ENCODE measurements at regions not wholly inside any gene's neighbourhood (a gene's known extent, or its start where the extent isn't known, plus 50 kb on each side); places are given as distances from the start of the nearest gene placed in this dataset.

DNA sequence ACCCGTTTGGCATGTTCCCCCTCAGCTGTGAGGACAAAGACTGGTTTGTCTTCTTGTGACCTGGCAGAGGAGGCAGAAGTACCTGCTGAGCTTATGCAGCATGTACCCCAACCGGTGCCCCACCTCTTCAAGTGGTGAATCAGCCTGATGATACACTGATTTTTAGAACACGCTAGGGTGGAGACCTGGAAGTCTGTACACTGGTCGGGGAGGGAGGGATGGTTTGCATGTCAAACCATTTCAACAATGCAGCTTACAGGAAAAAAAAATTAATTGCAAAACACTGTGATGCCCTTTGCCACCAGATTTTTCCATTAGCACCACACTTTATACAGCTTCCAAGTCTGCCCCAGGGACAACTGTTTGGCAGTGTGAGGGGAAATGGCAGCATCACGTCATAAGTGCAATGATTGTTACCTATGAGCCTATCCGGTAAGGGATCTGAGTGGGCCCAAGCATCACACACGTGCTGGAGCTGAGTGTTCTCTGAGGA lies 155.1 kb upstream of the DMRT1 start:
- intact Hi-C loops (cut with DNase I) = loop anchor here (5.0 kb wide), 1 partner anchor 56 kb away; no protein-coding TSS in a partner anchor
- Histone ChIP-seq H3K27ac (peak overlapping the region; percentile 64 to 65), H3K27me3 (replicated peaks; ENCODE audit: insufficient read depth) (no peaks in the 10 kb centered on the region), H3K9me3 (no peaks in the 10 kb centered on the region), H3K4me1 (replicated peaks) (peaks cover 9% of the 10 kb centered on the region), H3K36me3 (no peaks in the 10 kb centered on the region), H3K4me3 (no peak overlapping the region)
- TF ChIP-seq POLR2A (IDR thresholded peaks at IDR 0.05) = peak; percentile 30
- no peak for TF ChIP-seq POLR2AphosphoS5 (IDR thresholded peaks at IDR 0.05)
- DNase-seq (ENCODE audit: low spot score) = peak; percentile 56
- 30% methylated on average over 7 of the region's 7 CpGs for WGBS

DNA sequence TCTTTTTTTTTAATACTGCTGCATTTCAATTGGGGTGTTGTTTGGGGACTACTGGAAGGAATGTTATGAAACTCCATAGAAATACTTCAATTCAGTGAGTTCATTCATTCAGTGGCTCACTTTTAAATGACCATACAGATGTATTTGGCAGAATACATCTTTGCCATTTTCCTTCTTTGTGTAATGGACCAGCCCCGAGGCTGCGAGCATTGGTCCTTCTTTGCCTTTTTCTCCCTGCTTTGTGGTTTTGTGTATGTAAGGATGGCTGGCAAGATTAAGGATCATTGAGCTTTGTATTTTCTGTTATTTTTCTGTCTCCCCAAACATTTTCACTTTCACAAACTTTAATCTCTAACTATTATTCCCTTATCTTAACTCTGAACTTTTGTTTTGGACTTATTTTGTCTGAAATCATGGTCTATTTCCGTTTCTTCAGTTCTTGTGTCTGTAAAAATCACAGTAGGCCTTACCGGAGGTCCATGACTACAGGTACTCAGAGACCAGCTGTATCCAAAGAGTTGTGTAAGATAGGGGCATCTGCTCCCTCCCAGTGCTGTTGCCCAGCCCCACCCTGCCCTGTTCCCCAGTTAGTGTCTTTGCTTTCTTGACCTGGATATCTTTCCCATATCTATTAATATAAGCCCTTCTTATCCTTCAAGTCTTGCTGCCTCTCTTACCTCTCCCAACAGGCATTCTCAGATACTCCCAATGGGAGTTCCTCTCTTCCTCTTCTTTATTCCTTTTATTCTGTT lies 154.3 kb upstream of the DMRT1 start:
- peaks cover 10% of the 10 kb centered on the region for H3K4me1 ChIP-seq (replicated peaks)
- peak overlapping the region; percentile 64 to 65 for H3K27ac ChIP-seq

DNA sequence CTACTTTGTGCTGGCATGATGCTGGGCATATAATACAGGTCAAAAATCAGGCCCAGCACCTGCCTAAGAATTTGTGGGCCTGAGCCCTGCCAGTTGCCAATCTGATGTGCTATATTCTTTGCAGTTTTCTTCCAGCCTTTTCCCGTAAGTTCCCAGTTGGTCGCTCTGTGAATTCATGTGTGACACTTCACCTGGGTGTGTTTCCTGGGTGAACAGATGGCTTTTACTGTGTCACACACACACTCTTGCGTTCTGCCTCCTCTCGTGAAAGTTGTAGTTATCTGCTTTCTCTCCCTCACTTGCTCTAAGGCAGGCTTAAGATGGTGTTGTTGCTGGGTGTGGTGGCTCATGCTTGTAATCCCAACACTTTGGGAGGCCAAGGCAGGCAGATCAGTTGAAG lies 153.5 kb upstream of the DMRT1 start:
- no peak for TF ChIP-seq POLR2AphosphoS5 (IDR thresholded peaks at IDR 0.05)
- TF ChIP-seq, protein P1, sequence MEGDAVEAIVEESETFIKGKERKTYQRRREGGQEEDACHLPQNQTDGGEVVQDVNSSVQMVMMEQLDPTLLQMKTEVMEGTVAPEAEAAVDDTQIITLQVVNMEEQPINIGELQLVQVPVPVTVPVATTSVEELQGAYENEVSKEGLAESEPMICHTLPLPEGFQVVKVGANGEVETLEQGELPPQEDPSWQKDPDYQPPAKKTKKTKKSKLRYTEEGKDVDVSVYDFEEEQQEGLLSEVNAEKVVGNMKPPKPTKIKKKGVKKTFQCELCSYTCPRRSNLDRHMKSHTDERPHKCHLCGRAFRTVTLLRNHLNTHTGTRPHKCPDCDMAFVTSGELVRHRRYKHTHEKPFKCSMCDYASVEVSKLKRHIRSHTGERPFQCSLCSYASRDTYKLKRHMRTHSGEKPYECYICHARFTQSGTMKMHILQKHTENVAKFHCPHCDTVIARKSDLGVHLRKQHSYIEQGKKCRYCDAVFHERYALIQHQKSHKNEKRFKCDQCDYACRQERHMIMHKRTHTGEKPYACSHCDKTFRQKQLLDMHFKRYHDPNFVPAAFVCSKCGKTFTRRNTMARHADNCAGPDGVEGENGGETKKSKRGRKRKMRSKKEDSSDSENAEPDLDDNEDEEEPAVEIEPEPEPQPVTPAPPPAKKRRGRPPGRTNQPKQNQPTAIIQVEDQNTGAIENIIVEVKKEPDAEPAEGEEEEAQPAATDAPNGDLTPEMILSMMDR (IDR thresholded peaks at IDR 0.05) = no peak
- TF ChIP-seq POLR2A (IDR thresholded peaks at IDR 0.05) = no peak
- no peak overlapping the region for H3K4me3 ChIP-seq

More for the DNA sequence above, 154.3 kb upstream of the DMRT1 start:
- TF ChIP-seq, protein P1 (IDR thresholded peaks at IDR 0.05) = no peak
- no peak for TF ChIP-seq POLR2AphosphoS5 (IDR thresholded peaks at IDR 0.05)
- no peak for TF ChIP-seq POLR2A (IDR thresholded peaks at IDR 0.05)
- no peak for DNase-seq (ENCODE audit: low spot score)
- no peaks in the 10 kb centered on the region for H3K9me3 ChIP-seq
- H3K27me3 ChIP-seq (replicated peaks; ENCODE audit: insufficient read depth) = no peaks in the 10 kb centered on the region
- 96% methylated on average over 4 of the region's 4 CpGs for whole genome bisulfite sequencing
- H3K4me3 ChIP-seq = no peak overlapping the region
- no peaks in the 10 kb centered on the region for H3K36me3 ChIP-seq
- intact Hi-C loops (cut with DNase I) = loop anchor here (5.0 kb wide), 1 partner anchor 55 kb away; no protein-coding TSS in a partner anchor

DNA sequence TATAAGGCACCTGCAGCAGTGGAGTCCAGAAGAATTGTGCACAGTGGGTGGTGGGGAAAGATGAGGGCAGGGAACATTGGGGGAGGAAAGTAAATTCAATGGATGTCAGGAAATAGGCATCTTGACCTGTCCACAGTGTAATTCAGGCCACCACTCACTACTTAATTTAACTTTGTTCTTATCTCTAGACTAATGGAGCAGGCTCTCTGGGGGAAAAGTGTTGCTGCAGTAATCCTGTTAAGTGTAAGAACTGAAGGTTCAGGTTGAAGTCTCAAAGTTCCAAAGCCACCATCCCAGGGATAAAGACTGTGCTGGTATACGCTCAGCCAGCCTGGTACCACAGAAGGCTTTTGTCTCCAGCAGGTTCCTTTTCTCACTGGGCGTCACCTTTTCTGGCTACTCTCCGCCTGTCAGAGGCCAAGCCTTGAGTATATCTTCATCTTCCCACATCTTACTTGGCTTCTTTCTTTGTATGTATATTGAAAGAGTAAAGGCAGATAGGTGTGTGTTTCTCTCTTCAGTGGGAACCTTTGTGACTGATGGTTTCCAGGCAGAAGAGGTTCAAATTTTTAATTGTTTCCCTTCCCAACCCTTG lies 150.9 kb upstream of the DMRT1 start:
- TF ChIP-seq, protein P1 (IDR thresholded peaks at IDR 0.05) = no peak
- no peak for TF ChIP-seq POLR2AphosphoS5 (IDR thresholded peaks at IDR 0.05)
- WGBS = 55% methylated on average over 3 of the region's 3 CpGs
- DNase-seq (ENCODE audit: low spot score) = no peak
- no peaks in the 10 kb centered on the region for H3K27me3 ChIP-seq (replicated peaks; ENCODE audit: insufficient read depth)
- H3K9me3 ChIP-seq = no peaks in the 10 kb centered on the region
- no peak overlapping the region for H3K4me3 ChIP-seq
- H3K27ac ChIP-seq = peak overlapping the region; percentile 82 to 84
- intact Hi-C loops (cut with DNase I) = no loop called here
- peaks cover 25% of the 10 kb centered on the region for H3K4me1 ChIP-seq (replicated peaks)
- no peaks in the 10 kb centered on the region for H3K36me3 ChIP-seq

More for the DNA sequence above, 153.5 kb upstream of the DMRT1 start:
- WGBS = 88% methylated on average over 4 of the region's 4 CpGs
- H3K36me3 ChIP-seq = no peaks in the 10 kb centered on the region
- no peaks in the 10 kb centered on the region for H3K27me3 ChIP-seq (replicated peaks; ENCODE audit: insufficient read depth)
- no peak for DNase-seq (ENCODE audit: low spot score)
- no peaks in the 10 kb centered on the region for H3K9me3 ChIP-seq
- H3K27ac ChIP-seq = no peak overlapping the region
- peaks cover 12% of the 10 kb centered on the region for H3K4me1 ChIP-seq (replicated peaks)
- intact Hi-C loops (cut with DNase I) = loop anchor here (5.0 kb wide), 1 partner anchor 54 kb away; no protein-coding TSS in a partner anchor

DNA sequence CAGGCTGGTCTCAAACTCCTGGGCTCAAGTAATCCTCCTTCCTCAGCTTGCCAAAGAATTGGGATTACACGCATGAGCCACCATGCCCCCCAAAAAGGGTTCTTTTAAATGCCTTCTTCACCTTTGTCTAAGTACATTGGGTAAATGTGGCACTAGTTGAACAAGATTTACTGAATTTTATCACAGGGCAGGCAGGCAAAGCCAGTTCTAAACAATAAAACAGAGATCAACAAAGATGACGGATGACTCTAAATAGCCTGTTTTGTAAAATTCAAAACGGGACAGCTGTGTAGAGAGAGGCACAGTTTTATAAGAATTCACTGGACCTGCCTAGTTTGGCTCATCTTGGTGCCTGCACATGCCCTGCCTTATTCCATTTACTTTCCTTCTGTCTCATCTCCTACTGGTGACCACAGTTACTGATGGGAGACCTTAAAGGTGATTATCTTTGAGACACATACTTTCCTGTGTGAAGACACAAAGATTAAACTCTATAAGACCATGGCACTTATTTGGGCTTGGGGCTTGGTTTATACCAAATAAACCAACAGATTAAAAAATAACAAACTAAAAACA lies 149.6 kb upstream of the DMRT1 start:
- Histone ChIP-seq H3K4me1 (replicated peaks) (peaks cover 25% of the 10 kb centered on the region), H3K36me3 (no peaks in the 10 kb centered on the region), H3K27me3 (replicated peaks; ENCODE audit: insufficient read depth) (no peaks in the 10 kb centered on the region), H3K27ac (peak overlapping the region; percentile 82 to 84), H3K9me3 (no peaks in the 10 kb centered on the region), H3K4me3 (no peak overlapping the region)
- DNase-seq (ENCODE audit: low spot score) = peak; percentile 70
- intact Hi-C loops (cut with DNase I) = no loop called here
- 15% methylated on average over 3 of the region's 3 CpGs for WGBS
- TF ChIP-seq POLR2A (IDR thresholded peaks at IDR 0.05) = no peak
- TF ChIP-seq POLR2AphosphoS5 (IDR thresholded peaks at IDR 0.05) = peak; percentile 95
- TF ChIP-seq, protein P1 (IDR thresholded peaks at IDR 0.05) = peak in 2 of 4 experiments; percentile 13 to 26

Measured in prostate gland (tissue), 2 donors.